GM12878 (cell line): ENCODE measurements at regions not wholly inside any gene's neighbourhood (a gene's known extent, or its start where the extent isn't known, plus 50 kb on each side); places are given as distances from the start of the nearest gene placed in this dataset.

Experiments
- ATAC-seq: fragments of 200-7000 bp; cut with Tn5 transposase; 3 replicates; pipeline ENCODE4 v1.9.1; 2020; ENCODE audit warnings: mild to moderate bottlenecking, moderate library complexity
- BruUV-seq: library from RNA; stranded (reverse); fragments of 400-500 nt; replicated peaks from 2 replicates; lab custom pipeline; 2021; lab: Mats Ljungman, UMichigan
- CTCF ChIA-PET: fragments of 300-600 bp; sonication (Branson Sonifier 250); formaldehyde crosslinking; extraction: SDS; loops from one replicate; lab custom pipeline; 2021; ENCODE audit warnings: inconsistent platforms; lab: Yijun Ruan, JAX
- POLR2A ChIA-PET: fragments of 350-600 bp; formaldehyde crosslinking; extraction: SDS; loops from one replicate; lab custom pipeline; 2021; ENCODE audit warnings: inconsistent platforms; lab: Charles Lee
- RAD21 ChIA-PET: fragments of 300-600 bp; sonication (Branson Sonifier 250); formaldehyde crosslinking; loops from one replicate; lab custom pipeline; 2023; ENCODE audit warnings: antibody characterized with exemption; ENCODE audit not compliant: unreplicated experiment; lab: Charles Lee
- SMC1A ChIA-PET: fragments of 300-600 bp; sonication (Branson Sonifier 250); formaldehyde crosslinking; loops from one replicate; lab custom pipeline; 2023; ENCODE audit not compliant: unreplicated experiment, uncharacterized antibody; lab: Charles Lee
- DNase-seq: peaks from one replicate; pipeline ENCODE4 v3.0.0-alpha.2; 2011; ENCODE audit warnings: low read depth, low spot score
- FAIRE-seq: peaks from 3 replicates; lab custom pipeline; 2011; peaks lifted over from hg19 to GRCh38; lab: Jason Lieb, UNC
- H2AFZ ChIP-seq: 2 replicates; pipeline ENCODE4 v1.6.0; 2011; ENCODE audit warnings: low read depth, low read length, control low read depth; ENCODE audit not compliant: control insufficient read depth
- H3K27ac ChIP-seq: 2 replicates; pipeline ENCODE4 v1.5.1; 2011; ENCODE audit warnings: control low read depth; ENCODE audit not compliant: control insufficient read depth, insufficient read depth
- H3K27me3 ChIP-seq, 2 experiments: replicated peaks in 1 of 2; 2 replicates each; pipeline versions ENCODE4 v1.6.0 to v1.6.1; 2011; ENCODE audit warnings: low read length in 1 of 2; ENCODE audit not compliant: control insufficient read depth in 2 of 2, insufficient read depth in 2 of 2
- H3K36me3 ChIP-seq, 2 experiments: 2 replicates each; pipeline ENCODE4 v1.5.1; 2011; ENCODE audit warnings: low read length in 1 of 2; ENCODE audit not compliant: control insufficient read depth in 2 of 2, insufficient read depth in 2 of 2
- H3K4me1 ChIP-seq: 2 replicates; pipeline ENCODE4 v1.6.1; 2011; ENCODE audit warnings: mild to moderate bottlenecking, low read length, moderate library complexity, mixed read lengths; ENCODE audit not compliant: control insufficient read depth, insufficient read depth
- H3K4me2 ChIP-seq: 2 replicates; pipeline ENCODE4 v1.6.0; 2011; ENCODE audit warnings: control low read depth; ENCODE audit not compliant: control insufficient read depth, insufficient read depth
- H3K4me3 ChIP-seq: fragments of 200-600 bp; sonication (generic); 2 replicates; pipeline ENCODE4 v1.5.1; 2016
- H3K79me2 ChIP-seq: 2 replicates; pipeline ENCODE4 v1.6.0; 2011; ENCODE audit warnings: low read length; ENCODE audit not compliant: control insufficient read depth, insufficient read depth
- H3K9ac ChIP-seq: 2 replicates; pipeline ENCODE4 v1.8.0; 2011; ENCODE audit warnings: low read length, control low read depth, mixed read lengths; ENCODE audit not compliant: control insufficient read depth, insufficient read depth
- H3K9me3 ChIP-seq: replicated peaks from 3 replicates; pipeline ENCODE4 v1.5.1; 2011; ENCODE audit warnings: mild to moderate bottlenecking, low read length; ENCODE audit not compliant: control insufficient read depth, insufficient read depth
- H4K20me1 ChIP-seq: 2 replicates; pipeline ENCODE4 v1.6.0; 2011; ENCODE audit not compliant: control insufficient read depth, insufficient read depth
- CHD2 ChIP-seq: IDR thresholded peaks from 2 replicates; pipeline ENCODE4 v1.6.1; 2011; ENCODE audit warnings: low read depth, low read length, improper control_type of control experiment, borderline replicate concordance
- EGR1 ChIP-seq, 2 experiments: IDR thresholded peaks; 1 replicate in 1 of 2; 2 replicates in 1 of 2; pipeline ENCODE4 v1.6.1; 2011 to 2012; ENCODE audit warnings: low read depth in 2 of 2, low read length in 2 of 2, borderline replicate concordance in 1 of 2, mild to moderate bottlenecking in 1 of 2, moderate library complexity in 1 of 2
- IKZF1 ChIP-seq: fragments of 450-650 bp; conservative IDR thresholded peaks from 2 replicates; pipeline ENCODE4 v1.6.1; 2017; ENCODE audit warnings: antibody characterized with exemption, mild to moderate bottlenecking
- KLF5 ChIP-seq: fragments of 450-650 bp; IDR thresholded peaks from 2 replicates; pipeline ENCODE4 v1.6.1; 2014; ENCODE audit warnings: mild to moderate bottlenecking; ENCODE audit not compliant: partially characterized antibody
- LARP7 ChIP-seq: fragments of 450-650 bp; IDR thresholded peaks from 2 replicates; pipeline ENCODE4 v1.6.1; 2017; ENCODE audit warnings: mild to moderate bottlenecking
- NR2C2 ChIP-seq: IDR thresholded peaks from 2 replicates; pipeline ENCODE4 v1.6.1; 2011; ENCODE audit warnings: borderline replicate concordance, low read depth; ENCODE audit not compliant: control insufficient read depth, insufficient read length
- REST ChIP-seq: IDR thresholded peaks from 2 replicates; pipeline ENCODE4 v1.6.1; 2012; ENCODE audit warnings: mild to moderate bottlenecking, low read depth, low read length
- SREBF1 ChIP-seq: IDR thresholded peaks from 2 replicates; pipeline ENCODE4 v1.6.1; 2012; ENCODE audit warnings: mild to moderate bottlenecking, low read length
- STAT3 ChIP-seq: IDR thresholded peaks from 2 replicates; pipeline ENCODE4 v1.6.1; 2011; ENCODE audit warnings: low read depth, low read length, improper control_type of control experiment
- TCF12 ChIP-seq: IDR thresholded peaks from 2 replicates; pipeline ENCODE4 v1.6.1; 2011; ENCODE audit warnings: low read depth, mild to moderate bottlenecking, low read length
- ZNF274 ChIP-seq: IDR thresholded peaks from one replicate; pipeline ENCODE4 v1.8.0; 2011; ENCODE audit not compliant: insufficient read length, insufficient read depth
- WGBS: methylation state at CpG from one replicate; pipeline ENCODE4 v1.1.6; 2016; ENCODE audit warnings: low lambda C conversion rate; ENCODE audit not compliant: insufficient replicate concordance, insufficient coverage; ENCODE audit errors: missing lambda C conversion rate; 5-methylcytosine and 5-hydroxymethylcytosine counted together
- in situ Hi-C: fragments of 300-500 bp; cut with MboI; formaldehyde crosslinking; loops from 9 replicates; pipeline ENCODE4 v1.14.3; 2018; ENCODE audit warnings: mixed read lengths
- intact Hi-C: fragments of 100-400 bp; cut with micrococcal nuclease; formaldehyde crosslinking; loops from one replicate; pipeline ENCODE4 v1.14.2; 2022; ENCODE audit not compliant: unreplicated experiment
- TF ChIP-seq, protein P1 (sequence below): IDR thresholded peaks from 2 replicates; pipeline ENCODE4 v1.6.1; 2011; ENCODE audit warnings: borderline replicate concordance, low read depth, mild to moderate bottlenecking, moderate library complexity, mixed read lengths, low read length; ENCODE audit not compliant: insufficient read depth; ENCODE audit errors: extremely low read length

GRCh38 chr17:73987395-73987794 is 216.1 kb upstream of the RPL38 start:
- intact Hi-C loops: no loop called here
- Histone ChIP-seq H3K27me3 (no peaks in the 10 kb centered on the region; a peak in 2 of 4 replicates), H3K36me3 (no peaks in the 10 kb centered on the region), H3K79me2 (no peaks in the 10 kb centered on the region), H3K4me3 (no peak overlapping the region), H3K27ac (no peak overlapping the region), H3K9ac (no peak overlapping the region), H3K4me2 (no peak overlapping the region), H2AFZ (no peak overlapping the region), H3K4me1 (peaks cover 9% of the 10 kb centered on the region), H4K20me1 (no peaks in the 10 kb centered on the region), H3K9me3 (no peaks in the 10 kb centered on the region)
- SMC1A ChIA-PET: no interaction called here
- ATAC-seq (no peak), FAIRE-seq (no peak), DNase-seq (no peak)
- RAD21 ChIA-PET: no interaction called here
- in situ Hi-C loops: no loop called here
- POLR2A ChIA-PET: no interaction called here
- no TSS peak for BruUV-seq
- CTCF ChIA-PET: interaction anchor here (0.9 kb wide), 1 partner anchor 10 kb away, joined by 3 read pairs; no protein-coding TSS in a partner anchor
- TF ChIP-seq EGR1 (IDR thresholded peaks at IDR 0.05; ENCODE audit: borderline replicate concordance in 1 of 2, low read depth in 2 of 2, low read length in 2 of 2): no peak
- no peak for TF ChIP-seq TCF12
- TF ChIP-seq SREBF1: no peak
- TF ChIP-seq STAT3: no peak
- TF ChIP-seq REST: no peak
- TF ChIP-seq, protein P1, sequence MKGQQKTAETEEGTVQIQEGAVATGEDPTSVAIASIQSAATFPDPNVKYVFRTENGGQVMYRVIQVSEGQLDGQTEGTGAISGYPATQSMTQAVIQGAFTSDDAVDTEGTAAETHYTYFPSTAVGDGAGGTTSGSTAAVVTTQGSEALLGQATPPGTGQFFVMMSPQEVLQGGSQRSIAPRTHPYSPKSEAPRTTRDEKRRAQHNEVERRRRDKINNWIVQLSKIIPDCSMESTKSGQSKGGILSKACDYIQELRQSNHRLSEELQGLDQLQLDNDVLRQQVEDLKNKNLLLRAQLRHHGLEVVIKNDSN: no peak
- TF ChIP-seq CHD2: no peak
- TF ChIP-seq ZNF274: no peak
- no peak for TF ChIP-seq NR2C2
- TF ChIP-seq IKZF1: no peak
- no peak for TF ChIP-seq LARP7
- TF ChIP-seq KLF5: no peak
- 42% methylated on average over 9 of the region's 9 CpGs for WGBS
